HL-60 (cell line): ENCODE measurements at regions not wholly inside any gene's neighbourhood (a gene's known extent, or its start where the extent isn't known, plus 50 kb on each side); places are given as distances from the start of the nearest gene placed in this dataset.

ENCODE experiments used
- CTCF ChIP-seq: IDR thresholded peaks from one replicate; pipeline ENCODE4 v1.5.1; 2011; ENCODE audit warnings: low read length, control low read depth, inconsistent platforms; ENCODE audit not compliant: insufficient read depth
- POLR2AphosphoS5 ChIP-seq: IDR thresholded peaks from 2 replicates; pipeline ENCODE4 v1.6.1; 2012; ENCODE audit warnings: low read depth
- REST ChIP-seq: IDR thresholded peaks from 2 replicates; pipeline ENCODE4 v1.6.1; 2012; ENCODE audit warnings: low read depth; ENCODE audit not compliant: insufficient replicate concordance

GRCh38 chr17:22507823-22508222 lies 815.5 kb downstream of the KCNJ18 start:
- no peak for TF ChIP-seq CTCF
- no peak for TF ChIP-seq REST
- TF ChIP-seq POLR2AphosphoS5: no peak
